K562 (cell line): ENCODE measurements at regions not wholly inside any gene's neighbourhood (a gene's known extent, or its start where the extent isn't known, plus 50 kb on each side); places are given as distances from the start of the nearest gene placed in this dataset.

Experiments
- ARID1B ChIP-seq: fragments of 450-650 bp; IDR thresholded peaks from 2 replicates; pipeline ENCODE4 v1.6.1; 2016; ENCODE audit warnings: antibody characterized with exemption, mild to moderate bottlenecking, inconsistent platforms
- ARNT ChIP-seq, 2 experiments: fragments of 450-650 bp; IDR thresholded peaks; 2 replicates each; pipeline ENCODE4 v1.6.1; 2016; ENCODE audit warnings: mild to moderate bottlenecking in 1 of 2
- ASH1L ChIP-seq: fragments of 450-650 bp; IDR thresholded peaks from 2 replicates; pipeline ENCODE4 v1.6.1; 2018; ENCODE audit warnings: borderline replicate concordance, mild to moderate bottlenecking, low read depth; ENCODE audit not compliant: partially characterized antibody
- CCNT2 ChIP-seq: IDR thresholded peaks from 2 replicates; pipeline ENCODE4 v1.6.1; 2011; ENCODE audit warnings: borderline replicate concordance, low read depth, mild to moderate bottlenecking, moderate library complexity, mixed read lengths, low read length; ENCODE audit not compliant: insufficient read length; ENCODE audit errors: extremely low read depth
- EGR1 ChIP-seq: fragments of 450-650 bp; conservative IDR thresholded peaks from 2 replicates; pipeline ENCODE4 v1.6.1; 2017; ENCODE audit warnings: mild to moderate bottlenecking
- ESRRA ChIP-seq: fragments of 450-650 bp; IDR thresholded peaks from 2 replicates; pipeline ENCODE4 v1.6.1; 2014; ENCODE audit warnings: low read depth, mild to moderate bottlenecking, moderate library complexity, borderline replicate concordance
- FOXA1 ChIP-seq: fragments of 450-650 bp; IDR thresholded peaks from 2 replicates; pipeline ENCODE4 v1.6.1; 2016; ENCODE audit warnings: mild to moderate bottlenecking, borderline replicate concordance
- FOXM1 ChIP-seq, 2 experiments: fragments of 450-650 bp in 1 of 2; sonication (generic) in 1 of 2; formaldehyde crosslinking in 1 of 2; IDR thresholded peaks; 2 replicates each; pipeline versions ENCODE4 v1.6.1 to v1.9.0; 2017 to 2022; ENCODE audit warnings: low read depth in 2 of 2, mild to moderate bottlenecking in 2 of 2, missing genetic modification reagents in 1 of 2, moderate library complexity in 1 of 2
- KDM5B ChIP-seq: fragments of 200-600 bp; sonication (generic); IDR thresholded peaks from 2 replicates; pipeline ENCODE4 v1.6.1; 2012; ENCODE audit warnings: low read depth, mild to moderate bottlenecking, moderate library complexity, low read length, control low read depth, inconsistent platforms; ENCODE audit not compliant: insufficient replicate concordance
- NCOA4 ChIP-seq: fragments of 450-650 bp; IDR thresholded peaks from 2 replicates; pipeline ENCODE4 v1.6.1; 2018; ENCODE audit warnings: mild to moderate bottlenecking; ENCODE audit not compliant: partially characterized antibody
- NFE2 ChIP-seq: IDR thresholded peaks from 2 replicates; pipeline ENCODE4 v1.6.1; 2014; ENCODE audit warnings: antibody characterized with exemption, low read depth
- NFRKB ChIP-seq: fragments of 450-650 bp; IDR thresholded peaks from 2 replicates; pipeline ENCODE4 v1.6.1; 2016; ENCODE audit warnings: low read depth
- POLR2AphosphoS5 ChIP-seq: IDR thresholded peaks from 2 replicates; pipeline ENCODE4 v1.6.1; 2011; ENCODE audit warnings: mild to moderate bottlenecking, low read depth, low read length, moderate library complexity; ENCODE audit not compliant: control insufficient read depth, insufficient read depth
- PRDM10 ChIP-seq: fragments of 450-650 bp; IDR thresholded peaks from 2 replicates; pipeline ENCODE4 v1.6.1; 2018; ENCODE audit not compliant: partially characterized antibody
- RCOR1 ChIP-seq, 2 experiments: IDR thresholded peaks; 2 replicates each; pipeline ENCODE4 v1.6.1; 2012; ENCODE audit warnings: low read depth in 2 of 2, low read length in 2 of 2, borderline replicate concordance in 1 of 2, improper control_type of control experiment in 1 of 2
- SMARCA4 ChIP-seq: fragments of 450-650 bp; IDR thresholded peaks from 2 replicates; pipeline ENCODE4 v1.6.1; 2016
- STAG1 ChIP-seq: sonication (generic); formaldehyde crosslinking; IDR thresholded peaks from 2 replicates; pipeline ENCODE4 v1.5.0; 2020; ENCODE audit warnings: missing genetic modification reagents, borderline replicate concordance
- U2AF1 ChIP-seq: fragments of 200-400 bp; formaldehyde crosslinking; optimal IDR thresholded peaks from 2 replicates; pipeline ENCODE3; 2017; ENCODE audit warnings: mild to moderate bottlenecking, low read depth, low read length, moderate library complexity
- ZNF766 ChIP-seq: fragments of 200-800 bp; sonication (Bioruptor generic); conservative IDR thresholded peaks from 2 replicates; pipeline ENCODE4 v1.6.1; 2016; ENCODE audit warnings: missing genetic modification characterization, missing compliant biosample characterization
- TF ChIP-seq, protein P1 (sequence below): fragments of 250-450 bp; sonication (Bioruptor Pico); IDR thresholded peaks from 2 replicates; pipeline ENCODE4 v1.8.0; 2021; ENCODE audit warnings: borderline replicate concordance, mild to moderate bottlenecking, moderate library complexity; ENCODE audit not compliant: poor library complexity, severe bottlenecking
- TF ChIP-seq, protein P2 (sequence below): fragments of 200-400 bp; formaldehyde crosslinking; IDR thresholded peaks from 2 replicates; pipeline ENCODE4 v1.6.1; 2017; ENCODE audit warnings: mild to moderate bottlenecking, low read depth, low read length, moderate library complexity

- TF ChIP-seq, protein P1, sequence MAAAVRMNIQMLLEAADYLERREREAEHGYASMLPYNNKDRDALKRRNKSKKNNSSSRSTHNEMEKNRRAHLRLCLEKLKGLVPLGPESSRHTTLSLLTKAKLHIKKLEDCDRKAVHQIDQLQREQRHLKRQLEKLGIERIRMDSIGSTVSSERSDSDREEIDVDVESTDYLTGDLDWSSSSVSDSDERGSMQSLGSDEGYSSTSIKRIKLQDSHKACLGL (CRISPR knock-in tag): no peak
- TF ChIP-seq ARNT (IDR thresholded peaks at IDR 0.05): no peak
- TF ChIP-seq, protein P2, sequence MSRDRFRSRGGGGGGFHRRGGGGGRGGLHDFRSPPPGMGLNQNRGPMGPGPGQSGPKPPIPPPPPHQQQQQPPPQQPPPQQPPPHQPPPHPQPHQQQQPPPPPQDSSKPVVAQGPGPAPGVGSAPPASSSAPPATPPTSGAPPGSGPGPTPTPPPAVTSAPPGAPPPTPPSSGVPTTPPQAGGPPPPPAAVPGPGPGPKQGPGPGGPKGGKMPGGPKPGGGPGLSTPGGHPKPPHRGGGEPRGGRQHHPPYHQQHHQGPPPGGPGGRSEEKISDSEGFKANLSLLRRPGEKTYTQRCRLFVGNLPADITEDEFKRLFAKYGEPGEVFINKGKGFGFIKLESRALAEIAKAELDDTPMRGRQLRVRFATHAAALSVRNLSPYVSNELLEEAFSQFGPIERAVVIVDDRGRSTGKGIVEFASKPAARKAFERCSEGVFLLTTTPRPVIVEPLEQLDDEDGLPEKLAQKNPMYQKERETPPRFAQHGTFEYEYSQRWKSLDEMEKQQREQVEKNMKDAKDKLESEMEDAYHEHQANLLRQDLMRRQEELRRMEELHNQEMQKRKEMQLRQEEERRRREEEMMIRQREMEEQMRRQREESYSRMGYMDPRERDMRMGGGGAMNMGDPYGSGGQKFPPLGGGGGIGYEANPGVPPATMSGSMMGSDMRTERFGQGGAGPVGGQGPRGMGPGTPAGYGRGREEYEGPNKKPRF: no peak
- no peak for TF ChIP-seq NFRKB
- TF ChIP-seq PRDM10: peak; percentile 59
- TF ChIP-seq NCOA4: no peak
- no peak for TF ChIP-seq U2AF1
- no peak for TF ChIP-seq FOXM1 (IDR thresholded peaks at IDR 0.05; ENCODE audit: low read depth)
- TF ChIP-seq FOXM1 (CRISPR knock-in tag; IDR thresholded peaks at IDR 0.05; ENCODE audit: low read depth): no peak
- peak; percentile 35; the same call in 1 of the 2 replicates for TF ChIP-seq POLR2AphosphoS5
- no peak for TF ChIP-seq FOXA1
- TF ChIP-seq ASH1L: no peak
- peak; percentile 66; the same call in 1 of the 2 replicates for TF ChIP-seq ESRRA
- TF ChIP-seq ARID1B: 0 out of 2 replicates have a peak, but pooled peaks have one; percentile 11
- TF ChIP-seq EGR1: peak; percentile 51; the same call in 1 of the 2 replicates
- TF ChIP-seq RCOR1 (IDR thresholded peaks at IDR 0.05; ENCODE audit: borderline replicate concordance in 1 of 2, low read depth in 2 of 2, low read length in 2 of 2): peak in 1 of 2 experiments; percentile 89; a peak in 2 of 4 replicates
- no peak for TF ChIP-seq STAG1 (CRISPR knock-in tag)
- TF ChIP-seq KDM5B: no peak
- TF ChIP-seq CCNT2: peak; percentile 37
- TF ChIP-seq ZNF766 (CRISPR knock-in tag): 0 out of 2 replicates have a peak, but pooled peaks have one; percentile 36
- TF ChIP-seq NFE2: peak; percentile 60
- peak; percentile 18; the same call in 1 of the 2 replicates for TF ChIP-seq SMARCA4
Measured at GRCh38 chr20:36086767-36087166, 67.8 kb upstream of the EPB41L1 start (continued).
